ENCODE measurements at regions not wholly inside any gene's neighbourhood (a gene's known extent, or its start where the extent isn't known, plus 50 kb on each side); places are given as distances from the start of the nearest gene placed in this dataset.
"Not testable (repeated sequence)": the region's sequence is repeated elsewhere in the genome, so short reads cannot be mapped to it uniquely, and the experiment has no call there.

DNA sequence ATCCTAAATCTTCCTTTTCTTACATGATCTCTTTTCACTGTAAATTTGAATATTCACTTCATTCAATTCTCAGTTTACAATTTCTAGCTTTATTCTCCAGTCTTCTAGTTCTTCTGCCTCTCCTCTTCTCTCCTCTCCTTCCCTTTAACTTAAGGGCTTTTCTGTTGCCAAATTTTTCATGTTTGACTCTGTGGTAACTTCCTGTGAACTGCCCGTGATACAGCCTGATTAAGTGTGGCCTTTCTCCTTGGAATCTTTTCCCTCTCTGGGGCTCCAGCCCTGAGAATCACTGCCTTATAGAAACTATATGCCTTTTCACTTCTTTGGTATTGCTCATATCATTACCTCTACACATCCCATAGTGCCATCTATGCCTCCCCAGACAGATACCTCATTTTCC is 1923.8 kb upstream of the CELF4 start:
- DNase-seq (ENCODE audit: low read depth in 2 of 3, low spot score in 2 of 3), result no peak

DNA sequence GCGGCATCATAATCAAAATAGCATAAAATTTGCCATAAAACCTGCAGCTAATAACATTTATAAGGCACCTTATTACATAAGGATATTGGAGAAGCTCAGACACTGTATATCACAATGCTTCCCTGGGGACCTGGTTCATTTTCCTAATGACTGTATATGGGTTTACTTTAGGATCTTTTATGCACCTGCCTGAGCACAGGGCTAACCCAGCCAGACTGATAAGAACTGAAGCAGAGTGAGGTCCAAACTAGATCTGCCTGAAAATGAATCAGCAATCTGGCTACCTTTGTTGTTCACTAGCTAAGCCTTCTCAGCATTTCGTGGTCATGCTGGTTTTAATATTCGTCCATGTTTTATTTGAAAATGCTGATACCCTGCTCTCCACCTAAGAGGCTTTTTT is 1922.3 kb upstream of the CELF4 start:
- DNase-seq (ENCODE audit: low read depth in 2 of 3, low spot score in 2 of 3), result no peak

DNA sequence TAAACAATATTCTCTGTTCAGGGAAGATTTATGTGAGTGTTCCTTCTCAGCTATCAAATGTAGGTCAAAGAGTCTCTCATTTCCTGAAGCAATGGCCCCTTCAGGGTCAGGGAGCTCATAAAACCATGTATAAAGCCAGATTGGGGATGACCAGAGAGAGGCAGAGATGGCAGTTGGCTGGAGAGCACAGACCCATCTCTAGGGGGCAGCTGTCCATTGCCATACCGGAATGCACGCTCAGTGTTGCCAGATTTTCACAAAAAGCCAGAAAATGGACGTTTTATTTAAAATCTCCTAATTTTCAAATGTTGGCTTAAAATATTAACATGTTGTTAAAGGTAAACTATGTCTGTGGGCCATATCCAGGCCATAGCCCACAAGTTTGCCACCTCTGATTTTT is 1920.7 kb upstream of the CELF4 start:
- no peak for DNase-seq (ENCODE audit: low read depth in 2 of 3, low spot score in 2 of 3)

DNA sequence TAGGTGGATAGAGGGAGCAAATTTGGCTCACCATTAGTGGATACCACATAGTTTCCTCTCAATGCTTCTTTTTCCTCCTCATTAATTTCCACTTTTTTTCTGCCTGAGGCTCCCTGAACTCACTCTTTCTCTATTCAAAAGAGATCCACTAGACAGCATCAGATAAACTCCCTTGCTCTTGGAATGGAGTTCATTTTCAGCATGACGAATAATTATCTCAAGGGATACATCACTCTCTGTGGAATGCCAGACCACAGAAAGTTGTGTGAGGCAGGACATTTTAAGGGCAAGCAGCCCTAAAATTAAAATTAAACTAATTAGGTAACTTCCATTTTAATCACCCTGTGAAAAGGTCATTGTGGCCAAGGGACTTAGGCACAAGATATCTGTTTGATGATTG is 1920.1 kb upstream of the CELF4 start:
- no peak for DNase-seq (ENCODE audit: low read depth in 2 of 3, low spot score in 2 of 3)

DNA sequence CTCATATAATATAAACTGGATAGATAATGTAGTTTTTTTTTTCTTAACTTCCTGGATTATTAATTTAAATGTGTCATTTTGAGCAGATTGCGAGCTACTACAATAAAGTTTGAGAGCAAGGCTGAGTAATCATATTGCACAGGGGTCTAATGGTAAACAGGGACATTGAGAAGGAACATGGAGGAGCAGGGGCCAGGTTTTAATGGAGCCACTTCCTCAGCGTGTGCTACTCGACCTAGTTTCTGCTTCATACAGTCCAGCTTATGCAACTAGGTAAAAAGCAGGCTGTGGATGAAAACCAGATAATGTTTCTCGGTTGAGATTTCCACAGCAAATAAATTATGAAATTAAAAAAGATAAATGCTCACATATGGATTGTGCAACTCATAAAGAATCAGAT is 1915.7 kb upstream of the CELF4 start:
- no peak for DNase-seq (ENCODE audit: low read depth in 2 of 3, low spot score in 2 of 3)

GRCh38 chr18:39480494-39481195 is 1915.0 kb upstream of the CELF4 start:
- no peak for DNase-seq (ENCODE audit: low read depth in 2 of 3, low spot score in 2 of 3)

- DNase-seq (ENCODE audit: low read depth in 2 of 3, low spot score in 2 of 3), result no peak
These were observed 1898.4 kb upstream of the CELF4 start for GRCh38 chr18:39464006-39464405.

DNA sequence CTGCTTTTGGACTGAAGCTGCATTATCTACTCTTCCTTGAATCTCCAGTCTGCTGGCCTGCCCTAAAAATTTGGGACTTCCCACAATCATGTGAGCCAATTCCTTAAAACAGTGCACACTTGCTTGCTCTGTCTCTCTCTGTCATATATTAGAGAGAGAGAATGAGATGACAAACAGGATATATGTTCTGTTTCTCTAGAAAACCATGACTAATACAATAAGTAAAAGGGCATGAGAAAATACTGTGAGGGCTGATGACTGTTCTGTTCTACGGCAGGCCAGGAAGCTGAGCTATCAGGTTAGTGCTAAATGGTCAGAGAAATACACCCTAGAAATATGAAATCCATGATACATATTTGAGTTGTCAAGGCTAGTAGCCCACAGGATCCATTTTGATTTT is 1896.8 kb upstream of the CELF4 start:
- DNase-seq (ENCODE audit: low read depth in 2 of 3, low spot score in 2 of 3), result no peak

GRCh38 chr18:39460136-39460535 is 1894.5 kb upstream of the CELF4 start:
- no peak for DNase-seq (ENCODE audit: low read depth in 2 of 3, low spot score in 2 of 3)

DNA sequence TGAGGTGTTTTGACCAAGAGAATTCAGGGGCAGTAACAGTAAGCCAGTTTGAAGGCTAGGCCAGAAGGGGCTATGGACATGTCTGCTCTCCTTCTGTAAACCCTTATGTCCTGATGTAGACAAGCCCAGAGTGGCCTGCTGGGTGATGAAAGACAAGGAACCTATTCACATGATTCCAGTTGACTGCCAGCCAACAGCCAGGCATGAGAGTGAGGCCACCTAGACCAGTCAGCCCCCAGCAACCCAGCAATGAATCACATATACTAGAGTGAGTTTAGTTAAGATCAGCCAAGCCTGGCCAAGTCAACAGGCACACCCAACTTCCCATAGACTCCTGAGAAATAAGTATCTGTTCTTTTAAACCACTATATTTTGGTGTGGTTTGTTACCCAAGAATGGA is 1889.7 kb upstream of the CELF4 start:
- no peak for DNase-seq (ENCODE audit: low read depth in 2 of 3, low spot score in 2 of 3)

DNA sequence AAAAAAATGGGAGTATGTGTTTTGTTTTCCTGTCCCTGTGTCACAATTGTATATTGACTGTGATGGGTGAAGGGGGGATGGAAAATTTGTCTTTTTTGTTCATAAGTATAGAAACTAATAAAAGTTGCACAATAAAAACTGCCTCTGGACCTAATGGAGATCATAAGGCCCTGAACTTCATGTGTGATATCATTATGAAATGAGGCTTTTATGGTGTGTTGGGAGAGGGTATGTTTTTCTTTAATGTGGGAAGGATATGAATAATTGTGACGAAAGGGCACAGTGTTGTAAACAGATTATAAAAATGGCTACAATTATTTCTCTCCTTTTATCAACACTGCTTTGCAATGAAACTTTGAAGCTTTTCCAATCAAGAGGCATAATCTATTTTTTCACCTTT is 1889.3 kb upstream of the CELF4 start:
- no peak for DNase-seq (ENCODE audit: low read depth in 2 of 3, low spot score in 2 of 3)

DNA sequence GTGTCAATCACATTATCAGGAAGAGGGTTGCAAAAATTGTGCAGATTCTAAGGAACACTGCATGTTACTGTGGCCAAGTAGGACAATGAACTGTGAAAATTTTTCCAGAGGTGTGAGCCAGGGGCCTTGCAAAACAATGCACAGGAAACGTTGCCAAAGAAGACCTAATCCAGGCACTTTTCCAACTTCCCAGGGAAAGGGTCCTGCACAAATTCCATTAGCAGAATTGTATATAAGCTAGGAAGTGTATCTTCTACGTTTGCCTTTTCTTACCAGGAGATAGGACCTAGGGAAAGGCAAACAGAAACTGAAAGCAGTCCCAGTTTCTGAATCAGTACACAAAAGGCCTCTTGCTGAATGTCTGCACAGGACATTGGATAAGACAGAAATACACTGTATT is 1888.3 kb upstream of the CELF4 start:
- DNase-seq (ENCODE audit: low read depth in 2 of 3, low spot score in 2 of 3), result peak in 2 of 3 donors; percentile 30 to 48

GRCh38 chr18:39453356-39453755 is 1887.8 kb upstream of the CELF4 start:
- peak in 2 of 3 donors; percentile 4 to 37 for DNase-seq (ENCODE audit: low read depth in 2 of 3, low spot score in 2 of 3)

DNA sequence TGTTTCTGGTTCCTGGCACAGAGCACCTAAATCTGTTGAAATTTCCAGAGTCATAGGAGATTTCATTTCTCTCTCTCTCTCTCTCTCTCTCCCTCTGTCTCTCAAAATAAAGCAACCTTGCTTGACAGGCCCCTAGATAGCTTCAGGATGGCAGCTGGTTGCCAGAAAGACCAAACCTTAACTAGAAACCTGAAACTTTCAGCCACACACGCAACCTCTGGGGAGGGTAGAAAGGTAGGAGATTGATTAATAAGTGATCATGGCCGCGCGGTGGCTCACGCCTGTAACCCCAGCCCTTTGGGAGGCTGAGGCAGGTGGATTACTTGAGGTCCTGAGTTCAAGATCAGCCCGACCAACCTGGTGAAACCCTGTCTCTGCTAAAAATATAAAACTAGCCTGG is 1885.4 kb upstream of the CELF4 start:
- no peak for DNase-seq (ENCODE audit: low read depth in 2 of 3, low spot score in 2 of 3)

- DNase-seq (ENCODE audit: low read depth in 2 of 3, low spot score in 2 of 3), result no peak
These were observed 1884.0 kb upstream of the CELF4 start for GRCh38 chr18:39449566-39449965.

DNA sequence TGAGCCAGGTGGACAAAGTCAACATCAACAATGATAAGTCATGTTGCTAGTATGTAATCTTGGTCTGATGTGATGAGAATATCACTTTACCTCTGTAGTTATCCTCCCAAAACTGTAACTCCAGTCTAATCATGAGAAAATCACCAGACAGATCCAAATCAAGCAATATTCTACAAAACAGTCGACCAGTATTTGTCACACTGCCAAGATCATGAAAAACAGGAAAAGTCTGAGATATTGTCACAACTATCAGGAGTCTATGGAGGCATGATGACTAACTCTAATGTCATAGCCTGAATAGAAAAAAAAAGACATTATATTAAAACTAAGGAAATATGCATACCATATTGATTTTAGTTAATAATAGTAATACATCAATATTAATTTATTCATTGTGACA is 1883.3 kb upstream of the CELF4 start:
- peak in 1 of 3 donors; percentile 5 for DNase-seq (ENCODE audit: low read depth in 2 of 3, low spot score in 2 of 3)

GRCh38 chr18:39444957-39445356 is 1879.4 kb upstream of the CELF4 start:
- not testable (repeated sequence) for DNase-seq (ENCODE audit: low read depth in 2 of 3, low spot score in 2 of 3)

GRCh38 chr18:39441648-39442047 is 1876.0 kb upstream of the CELF4 start:
- DNase-seq (ENCODE audit: low read depth in 2 of 3, low spot score in 2 of 3), result no peak

DNA sequence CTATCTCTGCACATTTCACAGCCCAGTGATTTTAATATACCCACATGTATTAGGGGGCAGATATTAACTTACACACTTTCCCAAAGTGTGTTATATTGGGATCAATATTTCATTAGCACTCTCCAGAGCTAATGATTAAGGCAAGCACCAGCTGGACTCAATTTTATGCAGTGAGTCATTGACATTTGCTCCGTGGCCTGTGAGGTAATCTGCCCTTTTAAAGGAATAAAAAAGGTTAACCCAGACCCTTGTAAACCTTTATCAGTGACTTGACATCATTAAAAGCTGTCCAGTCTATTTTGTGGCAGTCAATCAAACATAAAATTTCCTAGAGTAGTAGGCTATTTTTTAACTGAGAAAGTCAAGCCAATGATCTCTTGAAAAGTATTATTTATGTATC is 1870.4 kb upstream of the CELF4 start:
- no peak for DNase-seq (ENCODE audit: low read depth in 2 of 3, low spot score in 2 of 3)

- no peak for DNase-seq (ENCODE audit: low read depth in 2 of 3, low spot score in 2 of 3)
These were observed 1869.6 kb upstream of the CELF4 start for GRCh38 chr18:39435209-39435608.

DNA sequence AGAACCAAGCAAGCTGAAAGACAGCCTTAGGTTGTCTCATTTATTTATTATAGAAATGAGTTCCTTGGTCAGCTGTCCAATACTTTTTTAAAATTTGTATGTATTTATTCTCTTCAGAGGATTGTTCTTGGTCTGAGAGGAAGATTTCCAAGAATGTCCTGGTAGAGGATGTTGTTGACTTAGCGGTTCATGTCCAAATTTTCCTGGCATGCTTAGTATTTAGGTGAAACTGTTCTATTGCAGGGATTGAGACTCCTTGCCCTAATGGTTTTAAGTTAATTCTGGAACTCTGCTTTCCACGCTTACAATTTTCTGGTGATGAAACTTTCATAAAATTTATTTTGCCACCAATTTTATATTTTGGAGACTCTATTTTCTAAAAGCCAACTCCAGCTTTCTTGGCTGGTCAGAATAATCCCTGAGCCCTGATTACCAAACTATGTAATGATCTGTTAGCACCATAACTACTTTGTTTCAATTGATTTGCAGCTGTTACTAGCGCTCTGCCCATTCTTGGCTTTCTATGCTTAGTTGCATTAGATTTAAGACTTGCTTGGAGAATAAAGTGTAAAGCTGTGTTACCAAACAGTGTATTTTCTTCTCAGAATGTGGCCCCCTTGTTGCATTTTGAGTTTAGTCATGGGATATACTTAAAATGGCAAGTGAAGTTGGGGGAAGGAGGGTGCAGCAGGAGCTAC is 1868.8 kb upstream of the CELF4 start:
- no peak for DNase-seq (ENCODE audit: low read depth in 2 of 3, low spot score in 2 of 3)

GRCh38 chr18:39425172-39425850 is 1859.7 kb upstream of the CELF4 start:
- no peak for DNase-seq (ENCODE audit: low read depth in 2 of 3, low spot score in 2 of 3)
